ENCODE measurements at regions not wholly inside any gene's neighbourhood (a gene's known extent, or its start where the extent isn't known, plus 50 kb on each side); places are given as distances from the start of the nearest gene placed in this dataset.

- no peak for TF ChIP-seq CTCF (IDR thresholded peaks at IDR 0.05; ENCODE audit: borderline replicate concordance, extremely low read depth, low read length, poor library complexity, severe bottlenecking)
- no peak for TF ChIP-seq EZH2 (IDR thresholded peaks at IDR 0.05; ENCODE audit: borderline replicate concordance, low read depth, low read length, severe bottlenecking)
Measured at GRCh38 chr4:156581282-156582063, 390.1 kb downstream of the PDGFC start.
